ENCODE measurements at regions not wholly inside any gene's neighbourhood (a gene's known extent, or its start where the extent isn't known, plus 50 kb on each side); places are given as distances from the start of the nearest gene placed in this dataset.

- H3K4me1 Mint-ChIP-seq, result no peaks in the 10 kb centered on the region
- DNase-seq (ENCODE audit: low spot score) (no peak), ATAC-seq (no peak)
- H3K36me3 Mint-ChIP-seq (ENCODE audit: low read depth), result no peaks in the 10 kb centered on the region; the same call in 2 of the 3 replicates
- no peaks in the 10 kb centered on the region for H3K79me2 ChIP-seq (replicated peaks; ENCODE audit: insufficient read depth)
- TF ChIP-seq ZNF114 (CRISPR knock-in tag; IDR thresholded peaks at IDR 0.05) (no peak), JUNB (IDR thresholded peaks at IDR 0.05; ENCODE audit: unreplicated experiment) (no peak), NANOG (IDR thresholded peaks at IDR 0.05; ENCODE audit: borderline replicate concordance) (no peak), EZH2phosphoT487 (IDR thresholded peaks at IDR 0.05; ENCODE audit: unreplicated experiment) (no peak), ZNF331 (CRISPR knock-in tag; IDR thresholded peaks at IDR 0.05; ENCODE audit: low read depth) (no peak), CTCF (conservative IDR thresholded peaks at IDR 0.05; ENCODE audit: low read depth in 2 of 2) (no peak), POLR2AphosphoS5 (IDR thresholded peaks at IDR 0.05; ENCODE audit: low read depth) (no peak), REST (IDR thresholded peaks at IDR 0.05; ENCODE audit: unreplicated experiment) (no peak), CREB1 (CRISPR knock-in tag; IDR thresholded peaks at IDR 0.05; ENCODE audit: low read depth) (no peak), EZH2 (IDR thresholded peaks at IDR 0.05; ENCODE audit: low read depth, unreplicated experiment) (no peak), STAT1 (IDR thresholded peaks at IDR 0.05; ENCODE audit: unreplicated experiment) (no peak), ZNF462 (CRISPR knock-in tag; IDR thresholded peaks at IDR 0.05) (no peak), ETS1 (IDR thresholded peaks at IDR 0.05) (no peak)
- no peaks in the 10 kb centered on the region for H3F3A ChIP-seq (replicated peaks; ENCODE audit: low read depth)
- H3K36me3 ChIP-seq (ENCODE audit: insufficient read depth), result no peaks in the 10 kb centered on the region
- H3K27ac ChIP-seq (ENCODE audit: low read depth), result no peak overlapping the region
- H3K27me3 ChIP-seq (ENCODE audit: insufficient read depth), result no peaks in the 10 kb centered on the region
- no peaks in the 10 kb centered on the region for H3K4me1 ChIP-seq (ENCODE audit: insufficient read depth)
- no peak overlapping the region for H3K27ac Mint-ChIP-seq
- H3K9me3 Mint-ChIP-seq, result no peaks in the 10 kb centered on the region; the same call in 2 of the 3 replicates
- H3K4me2 ChIP-seq, result no peak overlapping the region
- no peak overlapping the region for H3K4me3 ChIP-seq
- H3K4me3 Mint-ChIP-seq, result no peak overlapping the region
- no peak overlapping the region for H2AFZ ChIP-seq
- H3K9me2 ChIP-seq (ENCODE audit: insufficient read depth), result no peaks in the 10 kb centered on the region
- peaks cover 1% of the 10 kb centered on the region for H3K27me3 Mint-ChIP-seq (ENCODE audit: insufficient read depth, low read depth, poor library complexity)
- no peaks in the 10 kb centered on the region for H4K20me1 ChIP-seq (replicated peaks; ENCODE audit: insufficient read depth)
Observed at GRCh38 chr10:29217292-29217738, 71.6 kb upstream of the LYZL1 start.

Measured in GM23338 (cell line).